Right lobe of liver (tissue), 6 donors: ENCODE measurements at regions not wholly inside any gene's neighbourhood (a gene's known extent, or its start where the extent isn't known, plus 50 kb on each side); places are given as distances from the start of the nearest gene placed in this dataset.

Source experiments
- ATAC-seq, 4 donors: fragments of 200-7000 bp; cut with Tn5 transposase; one replicate each; pipeline ENCODE4 v1.9.1; 2020; ENCODE audit warnings: mild to moderate bottlenecking in 4 of 4, moderate library complexity in 4 of 4
- DNase-seq, 3 donors: peaks; one replicate each; pipeline ENCODE4 v3.0.0-alpha.2; 2020
- H3K27ac ChIP-seq, 3 donors: fragments of 200-600 bp; one replicate each; pipeline ENCODE4 v1.8.0; 2022
- H3K27me3 ChIP-seq, 2 donors: fragments of 200-600 bp; one replicate each; pipeline ENCODE4 v1.8.0; 2022
- H3K36me3 ChIP-seq, 4 donors: fragments of 200-600 bp; sonication (generic) in 1 of 4; one replicate each; pipeline versions ENCODE4 v1.5.1 to v1.8.0; 2017 to 2022; ENCODE audit warnings: control low read depth in 1 of 4
- H3K4me1 ChIP-seq, 4 donors: fragments of 200-600 bp; sonication (generic) in 1 of 4; one replicate each; pipeline versions ENCODE4 v1.5.1 to v1.8.0; 2017 to 2022; ENCODE audit warnings: control low read depth in 1 of 4
- H3K4me3 ChIP-seq, 3 donors: fragments of 200-600 bp; one replicate each; pipeline ENCODE4 v1.8.0; 2022
- H3K9me3 ChIP-seq, 4 donors: fragments of 200-600 bp; sonication (generic) in 1 of 4; one replicate each; pipeline versions ENCODE4 v1.5.1 to v1.8.0; 2017 to 2022; ENCODE audit warnings: control low read depth in 1 of 4
- POLR2A ChIP-seq: fragments of 450-650 bp; IDR thresholded peaks from one replicate; pipeline ENCODE4 v1.6.1; 2017; ENCODE audit warnings: antibody characterized with exemption, mild to moderate bottlenecking
- WGBS: methylation state at CpG from one replicate; pipeline ENCODE4 v1.1.6; 2018; ENCODE audit warnings: low coverage, low lambda C conversion rate; ENCODE audit not compliant: insufficient coverage; ENCODE audit errors: missing lambda C conversion rate; 5-methylcytosine and 5-hydroxymethylcytosine counted together
- intact Hi-C, 2 donors: fragments of 100-400 bp; cut with DNase I; formaldehyde crosslinking; loops; one replicate each; pipeline versions ENCODE4 v1.11.2 to v1.14.1; 2022
- TF ChIP-seq, protein P1 (sequence below), 4 donors: fragments of 200-600 bp in 3 of 4; fragments of 450-650 bp in 1 of 4; IDR thresholded peaks; one replicate each; pipeline versions ENCODE4 v1.5.1 to v1.8.0; 2016 to 2022; ENCODE audit warnings: antibody characterized with exemption in 4 of 4, mild to moderate bottlenecking in 2 of 4
- donor health status: DM: no; HTN: yes; CAD: no.
- donor health status: DM: no; HTN: no; CAD: no.
- donor health status: DM: no; HTN: no; CAD: no.
- donor health status: DM: no; HTN: yes; CAD: no.
- donor health status: DM: no; HTN: yes; CAD: no.

DNA sequence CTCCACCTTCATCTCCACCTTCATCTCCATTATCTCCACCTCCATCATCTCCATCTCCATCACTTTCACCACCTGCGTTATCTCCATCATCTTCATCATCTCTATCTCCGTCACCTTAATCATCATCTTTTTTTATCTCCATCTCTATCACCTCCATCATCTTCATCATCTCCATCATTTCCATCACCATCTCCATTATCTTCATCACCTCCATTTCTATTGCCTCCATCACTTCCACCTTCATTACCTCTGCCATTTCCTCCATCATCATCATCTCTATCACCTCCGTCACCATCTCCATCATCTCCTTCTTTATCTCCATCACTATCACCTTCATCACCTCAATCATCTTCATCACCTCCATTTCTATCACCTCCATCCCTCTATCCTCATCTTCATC, 573.5 kb downstream of the TBC1D22A start:
- Histone ChIP-seq H3K27ac (no peak overlapping the region), H3K9me3 (no peaks in the 10 kb centered on the region), H3K4me1 (no peaks in the 10 kb centered on the region), H3K36me3 (no peaks in the 10 kb centered on the region), H3K4me3 (no peak overlapping the region), H3K27me3 (no peaks in the 10 kb centered on the region)
- ATAC-seq (no peak), DNase-seq (no peak)
- 72% methylated on average over 3 of the region's 3 CpGs for WGBS
- intact Hi-C loops: no loop called here
- no peak for TF ChIP-seq POLR2A
- TF ChIP-seq, protein P1, sequence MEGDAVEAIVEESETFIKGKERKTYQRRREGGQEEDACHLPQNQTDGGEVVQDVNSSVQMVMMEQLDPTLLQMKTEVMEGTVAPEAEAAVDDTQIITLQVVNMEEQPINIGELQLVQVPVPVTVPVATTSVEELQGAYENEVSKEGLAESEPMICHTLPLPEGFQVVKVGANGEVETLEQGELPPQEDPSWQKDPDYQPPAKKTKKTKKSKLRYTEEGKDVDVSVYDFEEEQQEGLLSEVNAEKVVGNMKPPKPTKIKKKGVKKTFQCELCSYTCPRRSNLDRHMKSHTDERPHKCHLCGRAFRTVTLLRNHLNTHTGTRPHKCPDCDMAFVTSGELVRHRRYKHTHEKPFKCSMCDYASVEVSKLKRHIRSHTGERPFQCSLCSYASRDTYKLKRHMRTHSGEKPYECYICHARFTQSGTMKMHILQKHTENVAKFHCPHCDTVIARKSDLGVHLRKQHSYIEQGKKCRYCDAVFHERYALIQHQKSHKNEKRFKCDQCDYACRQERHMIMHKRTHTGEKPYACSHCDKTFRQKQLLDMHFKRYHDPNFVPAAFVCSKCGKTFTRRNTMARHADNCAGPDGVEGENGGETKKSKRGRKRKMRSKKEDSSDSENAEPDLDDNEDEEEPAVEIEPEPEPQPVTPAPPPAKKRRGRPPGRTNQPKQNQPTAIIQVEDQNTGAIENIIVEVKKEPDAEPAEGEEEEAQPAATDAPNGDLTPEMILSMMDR (IDR thresholded peaks at IDR 0.05): no peak

DNA sequence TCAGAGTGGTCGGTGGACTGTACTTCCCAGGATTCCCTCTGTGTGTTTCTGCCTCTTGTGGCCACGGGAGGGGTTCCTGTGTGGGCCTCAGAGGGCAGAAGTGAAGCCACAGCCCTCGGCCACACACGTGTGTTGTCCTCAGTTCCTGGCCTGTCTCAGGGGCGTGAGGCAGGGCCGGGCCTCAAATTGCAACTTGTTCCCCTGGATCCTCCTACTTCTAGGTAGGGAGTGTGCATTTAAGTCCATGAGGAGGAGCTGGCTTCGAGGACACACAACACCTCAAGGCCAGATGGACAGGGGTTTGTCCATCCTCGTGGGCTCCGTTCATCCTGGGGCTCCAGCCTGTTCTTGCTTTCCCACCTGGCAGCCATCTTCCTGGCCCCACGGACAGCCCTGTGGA, 573.0 kb downstream of the TBC1D22A start:
- WGBS: 34% methylated on average over 5 of the region's 10 CpGs
- H3K27ac ChIP-seq: no peak overlapping the region
- ATAC-seq: no peak
- no peaks in the 10 kb centered on the region for H3K4me1 ChIP-seq
- intact Hi-C loops: no loop called here
- TF ChIP-seq, protein P1 (IDR thresholded peaks at IDR 0.05): no peak
- TF ChIP-seq POLR2A: no peak
- H3K36me3 ChIP-seq: no peaks in the 10 kb centered on the region
- H3K9me3 ChIP-seq: no peaks in the 10 kb centered on the region
- H3K27me3 ChIP-seq: no peaks in the 10 kb centered on the region
- no peak for DNase-seq
- H3K4me3 ChIP-seq: no peak overlapping the region

DNA sequence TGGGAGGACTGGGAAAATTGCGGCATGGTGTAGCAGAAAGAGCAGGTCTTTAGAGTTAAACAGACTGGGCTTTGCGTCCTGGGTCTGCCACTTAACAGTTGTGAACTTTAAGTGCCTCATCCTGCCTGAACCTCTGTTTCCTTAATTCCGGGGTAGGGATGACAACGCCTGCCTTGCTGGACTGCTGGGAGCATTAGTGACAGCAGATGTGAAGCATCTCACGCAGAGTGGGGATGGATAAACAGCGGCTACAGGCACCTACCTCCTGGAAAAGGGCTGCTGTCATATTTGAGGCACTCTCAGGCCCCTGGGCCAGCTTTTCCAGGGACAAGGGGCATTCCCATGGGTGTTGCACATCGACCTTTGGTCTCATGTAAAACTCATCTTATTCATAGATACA, 572.2 kb downstream of the TBC1D22A start:
- H3K4me3 ChIP-seq: no peak overlapping the region
- no peak for ATAC-seq
- WGBS: 91% methylated on average over 4 of the region's 7 CpGs
- H3K27me3 ChIP-seq: no peaks in the 10 kb centered on the region
- no peaks in the 10 kb centered on the region for H3K36me3 ChIP-seq
- TF ChIP-seq, protein P1 (IDR thresholded peaks at IDR 0.05): no peak
- no peak for TF ChIP-seq POLR2A
- no peak for DNase-seq
- no peak overlapping the region for H3K27ac ChIP-seq
- intact Hi-C loops: no loop called here
- no peaks in the 10 kb centered on the region for H3K9me3 ChIP-seq
- no peaks in the 10 kb centered on the region for H3K4me1 ChIP-seq

DNA sequence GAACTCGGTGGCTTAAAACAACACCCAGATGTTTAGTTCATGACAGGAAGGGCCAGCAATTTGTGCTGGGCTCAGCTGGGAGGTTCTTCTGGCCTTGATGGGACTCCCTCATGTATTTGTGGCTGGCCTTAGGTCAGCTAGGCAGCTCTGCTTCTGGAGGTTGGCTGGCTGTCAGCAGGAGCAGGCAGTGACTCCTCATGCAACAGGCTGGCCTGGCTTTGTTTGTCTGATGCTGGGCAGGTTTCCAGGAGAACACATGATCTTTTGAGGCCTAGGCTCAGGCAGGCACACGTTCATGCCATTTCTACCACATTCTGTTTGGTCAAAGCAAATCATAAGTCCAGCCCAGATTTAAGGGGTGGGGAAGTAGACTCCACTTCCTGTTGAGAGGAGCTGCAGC, 571.2 kb downstream of the TBC1D22A start:
- Histone ChIP-seq H3K27ac (no peak overlapping the region), H3K27me3 (no peaks in the 10 kb centered on the region), H3K4me3 (no peak overlapping the region), H3K4me1 (no peaks in the 10 kb centered on the region), H3K9me3 (no peaks in the 10 kb centered on the region), H3K36me3 (no peaks in the 10 kb centered on the region)
- ATAC-seq: peak; percentile 69 to 82 (median 78)
- intact Hi-C loops: no loop called here
- peak; percentile 31 to 71 (median 59) for DNase-seq
- TF ChIP-seq, protein P1 (IDR thresholded peaks at IDR 0.05): no peak
- no peak for TF ChIP-seq POLR2A
- WGBS: 63% methylated on average over 1 of the region's 2 CpGs
